Bone marrow (tissue), 2 donors: ENCODE measurements at regions not wholly inside any gene's neighbourhood (a gene's known extent, or its start where the extent isn't known, plus 50 kb on each side); places are given as distances from the start of the nearest gene placed in this dataset.
"Not testable (repeated sequence)": the region's sequence is repeated elsewhere in the genome, so short reads cannot be mapped to it uniquely, and the experiment has no call there.

ENCODE experiments used
- DNase-seq, 2 donors: peaks; one replicate each; lab custom pipeline; 2025; lab: John Stamatoyannopoulos, UW

DNA sequence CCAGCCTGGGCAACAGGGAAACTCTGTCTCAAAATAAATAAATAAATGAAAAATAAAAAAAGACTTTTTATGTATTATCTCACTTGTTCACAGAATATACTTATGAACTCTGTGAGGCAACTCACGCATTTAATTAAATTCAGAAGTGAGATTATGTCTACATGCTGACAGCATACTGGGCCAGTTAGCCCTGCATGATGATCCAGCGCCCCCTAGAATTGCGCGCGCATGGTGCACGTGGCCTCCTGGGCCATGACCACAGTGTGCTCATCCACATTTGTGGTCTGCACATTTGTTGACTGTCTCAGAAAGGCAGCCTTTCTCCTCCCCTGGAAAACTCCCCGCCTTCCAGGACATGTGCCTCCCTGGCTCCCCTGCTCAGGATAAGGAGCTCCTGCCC is 64.8 kb upstream of the METTL9 start:
- DNase-seq = not testable (repeated sequence)

DNA sequence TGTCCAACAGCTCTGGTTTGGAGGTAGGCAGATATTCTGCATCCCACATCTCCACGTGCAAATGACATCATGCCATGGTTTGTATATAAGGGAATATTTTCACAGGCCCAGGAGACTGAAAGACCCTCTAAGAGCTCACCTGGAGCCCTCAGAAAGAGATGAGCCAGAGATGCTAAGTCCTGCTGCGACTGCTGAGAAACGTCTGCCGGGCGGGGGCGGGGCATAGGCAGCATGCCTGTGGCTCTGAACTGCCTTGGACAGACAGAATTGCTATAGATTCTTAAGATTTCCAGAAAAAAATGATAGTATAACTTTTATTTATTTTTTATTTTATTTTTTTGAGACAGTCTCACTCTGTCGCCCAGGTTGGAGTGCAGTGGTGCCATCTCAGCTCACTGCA is 64.2 kb upstream of the METTL9 start:
- not testable (repeated sequence) for DNase-seq

DNA sequence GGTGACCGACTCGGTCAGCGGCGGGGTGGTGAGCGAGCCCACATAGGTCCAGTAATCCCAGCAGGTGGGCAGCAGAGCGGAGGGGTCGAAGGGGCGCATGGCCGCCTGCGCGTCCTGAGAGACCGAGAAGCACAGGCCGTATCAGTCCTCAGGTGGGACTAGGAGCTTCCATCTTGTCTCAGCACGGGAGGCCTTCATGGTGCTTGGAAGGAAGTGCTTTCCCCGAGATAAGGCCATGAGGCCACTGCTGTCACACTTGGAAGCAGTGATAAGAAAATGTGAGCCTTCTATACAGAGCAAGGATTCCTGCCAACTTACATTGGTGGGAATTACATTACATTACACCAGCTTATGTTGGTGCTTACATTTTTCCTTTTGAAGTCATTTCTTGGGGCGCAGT is 62.6 kb upstream of the METTL9 start:
- DNase-seq = not testable (repeated sequence)

DNA sequence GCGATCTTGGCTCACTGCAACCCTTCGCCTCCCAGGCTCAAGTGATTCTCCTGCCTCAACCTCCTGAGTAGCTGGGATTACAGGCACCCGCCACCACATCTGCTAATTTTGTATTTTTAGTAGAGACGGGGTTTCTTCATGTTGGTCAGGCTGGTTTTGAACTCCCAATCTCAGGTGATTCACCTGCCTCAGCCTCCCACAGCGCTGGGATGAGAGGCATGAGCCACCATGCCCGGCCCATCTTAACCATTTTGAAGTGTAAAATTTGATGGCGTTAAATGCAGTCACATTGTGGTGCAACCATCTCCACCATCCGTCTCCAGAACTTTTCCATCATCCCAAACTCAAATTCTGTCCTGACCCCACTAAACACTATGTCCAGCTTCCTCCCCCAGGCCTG is 61.8 kb upstream of the METTL9 start:
- not testable (repeated sequence) for DNase-seq

DNA sequence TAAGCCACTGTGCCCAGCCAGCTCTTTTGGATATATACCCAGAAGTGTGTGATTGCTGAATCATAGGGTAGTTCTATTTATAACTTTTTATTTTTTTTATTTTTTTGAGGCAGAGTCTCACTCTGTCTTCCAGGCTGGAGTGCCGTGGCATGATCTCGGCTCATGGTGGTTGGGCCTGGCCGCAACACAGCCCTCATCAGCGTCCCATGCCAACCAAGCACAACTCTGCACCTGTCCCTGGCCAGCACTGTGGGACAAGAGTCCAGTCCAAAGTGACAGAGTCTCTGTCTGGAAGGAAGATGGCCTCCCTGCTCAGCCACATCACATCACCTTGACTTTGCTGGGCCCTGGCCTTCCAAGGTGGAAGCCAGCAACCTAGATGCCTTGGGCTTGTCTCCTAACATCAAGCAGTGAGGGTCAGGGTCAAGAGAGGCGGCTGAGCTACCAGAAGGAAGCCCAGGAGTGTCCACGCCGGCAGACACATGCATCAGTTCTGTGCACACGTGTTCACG is 60.2 kb upstream of the METTL9 start:
- DNase-seq = not testable (repeated sequence)

DNA sequence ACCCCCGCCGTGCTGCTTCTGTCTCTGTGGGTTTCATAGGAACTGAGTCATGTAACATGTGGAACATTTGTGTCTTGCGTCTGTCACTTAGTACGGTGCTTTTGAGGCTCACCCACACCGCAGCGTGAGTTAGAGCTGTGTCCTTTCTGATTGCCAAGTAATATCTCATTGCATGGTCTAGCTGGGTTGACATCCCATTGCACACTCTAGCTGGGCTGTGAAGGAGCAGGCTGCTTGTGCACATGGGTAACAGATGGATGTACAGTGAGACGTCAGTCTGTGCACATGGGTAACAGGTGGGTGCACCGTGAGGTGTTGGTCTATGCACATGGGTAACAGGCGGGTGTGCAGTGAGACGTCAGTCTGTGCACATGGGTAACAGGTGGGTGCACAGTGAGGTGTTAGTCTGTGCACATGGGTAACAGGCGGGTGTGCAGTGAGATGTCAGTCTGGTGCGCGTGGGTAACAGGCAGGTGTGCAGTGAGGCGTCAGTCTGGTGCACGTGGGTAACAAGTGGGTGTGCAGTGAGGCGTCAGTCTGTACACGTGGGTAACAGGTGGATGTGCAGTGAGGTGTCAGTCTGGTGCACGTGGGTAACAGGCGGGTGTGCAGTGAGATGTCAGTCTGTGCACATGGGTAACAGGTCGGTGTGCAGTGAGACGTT is 58.5 kb upstream of the METTL9 start:
- not testable (repeated sequence) for DNase-seq

DNA sequence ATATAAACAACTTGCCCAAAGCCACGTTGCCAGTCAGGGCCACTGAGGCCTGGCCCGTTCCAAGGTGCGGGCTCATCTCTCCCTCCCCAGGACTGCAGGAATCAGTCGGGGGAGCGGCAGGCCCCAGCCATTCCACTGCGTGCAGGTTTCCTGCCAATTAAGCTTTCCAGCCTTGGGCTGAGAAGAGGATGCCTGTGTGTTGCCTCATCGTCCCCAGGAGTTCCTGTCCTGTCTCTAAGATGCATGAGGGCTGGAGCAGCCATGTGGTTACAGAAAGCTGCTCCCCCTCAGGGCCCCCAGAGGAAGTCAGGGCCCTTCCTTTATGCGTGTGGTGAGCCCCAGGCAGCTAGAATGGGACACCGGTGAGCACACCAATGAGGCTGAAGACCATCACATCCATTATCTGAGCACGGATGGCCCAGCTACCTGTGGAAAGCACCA is 57.7 kb upstream of the METTL9 start:
- DNase-seq = peak in 1 of 2 donors; percentile 50

DNA sequence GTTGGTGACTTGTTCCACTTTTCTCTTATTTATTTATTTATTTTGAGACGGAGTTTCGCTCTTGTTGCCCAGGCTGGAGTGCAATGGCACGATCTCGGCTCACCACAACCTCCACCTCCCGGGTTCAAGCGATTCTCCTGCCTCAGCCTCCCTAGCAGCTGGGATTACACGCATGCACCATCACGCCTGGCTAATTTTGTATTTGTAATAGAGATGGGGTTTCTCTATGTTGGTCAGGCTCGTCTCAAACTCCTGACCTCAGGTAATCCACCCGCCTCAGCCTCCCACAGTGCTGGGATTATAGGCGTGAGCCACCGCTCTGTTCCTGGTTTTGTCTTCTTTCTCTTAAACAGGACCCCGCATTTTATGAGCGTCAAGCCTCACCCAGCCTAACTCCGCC is 57.3 kb upstream of the METTL9 start:
- DNase-seq = not testable (repeated sequence)

DNA sequence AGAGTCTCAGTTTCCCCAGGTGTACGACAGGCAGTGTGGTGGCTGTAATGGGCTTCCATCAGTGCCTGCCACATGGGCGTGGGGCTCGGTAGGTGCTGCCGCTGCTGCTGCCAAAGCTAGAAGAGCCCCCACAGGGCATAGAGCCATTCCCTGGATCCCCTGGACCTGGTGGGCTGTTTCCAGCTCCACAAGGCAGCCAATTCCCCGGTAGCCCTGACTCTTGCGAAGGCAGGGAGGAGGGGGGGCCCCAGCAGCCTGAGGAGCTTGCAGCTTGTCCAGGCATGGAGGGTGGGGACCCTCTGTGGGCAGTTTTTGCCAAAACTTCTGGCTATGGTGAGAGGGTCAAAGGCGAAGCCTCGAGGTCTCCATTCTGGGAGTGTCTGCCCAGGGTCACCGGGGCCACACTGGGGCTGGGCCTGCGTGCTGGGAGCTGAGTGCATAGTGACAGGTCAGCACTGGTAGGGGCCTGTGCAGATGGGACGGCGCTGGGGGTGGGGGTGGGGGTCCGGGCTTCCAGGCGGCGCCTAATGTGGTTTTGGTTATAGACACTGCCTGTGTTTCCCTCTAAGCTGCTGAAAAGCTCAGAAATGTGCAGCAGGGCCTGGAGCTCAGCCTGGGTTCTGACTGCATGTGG is 56.8 kb upstream of the METTL9 start:
- DNase-seq = not testable (repeated sequence)

DNA sequence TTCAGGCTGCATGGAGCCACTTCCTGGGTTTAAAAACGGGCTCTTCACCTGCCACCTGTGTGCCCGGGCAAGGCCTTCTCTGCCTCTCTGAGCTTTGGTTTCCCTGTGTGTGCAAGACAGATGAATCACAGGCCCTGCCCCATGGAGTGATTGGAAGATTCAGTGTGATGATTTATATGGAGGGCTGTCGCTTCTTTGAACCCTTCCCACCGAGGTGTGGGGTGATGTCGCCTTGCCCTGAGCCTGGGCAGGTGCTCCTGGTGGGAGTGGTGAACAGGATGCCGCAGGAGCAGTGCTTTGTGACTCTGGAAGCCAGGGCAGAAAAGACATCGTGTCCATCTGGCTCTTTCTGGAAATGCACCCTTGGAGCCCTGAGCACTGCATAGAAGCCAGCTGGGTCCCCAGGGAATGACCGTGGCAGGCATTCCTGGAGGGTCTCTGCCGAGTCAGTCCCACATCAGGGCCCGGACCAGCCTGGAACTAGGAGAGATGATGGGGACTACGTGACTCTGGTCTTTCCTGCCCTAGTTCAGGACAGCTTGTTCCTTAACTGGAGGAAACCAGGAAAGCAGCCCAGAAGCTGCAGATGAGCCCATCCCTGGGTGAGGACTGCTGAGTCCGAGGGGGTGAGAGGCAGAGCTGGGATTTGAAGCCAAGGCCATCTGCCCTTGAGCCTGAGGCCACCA is 56.1 kb upstream of the METTL9 start:
- DNase-seq = not testable (repeated sequence)

DNA sequence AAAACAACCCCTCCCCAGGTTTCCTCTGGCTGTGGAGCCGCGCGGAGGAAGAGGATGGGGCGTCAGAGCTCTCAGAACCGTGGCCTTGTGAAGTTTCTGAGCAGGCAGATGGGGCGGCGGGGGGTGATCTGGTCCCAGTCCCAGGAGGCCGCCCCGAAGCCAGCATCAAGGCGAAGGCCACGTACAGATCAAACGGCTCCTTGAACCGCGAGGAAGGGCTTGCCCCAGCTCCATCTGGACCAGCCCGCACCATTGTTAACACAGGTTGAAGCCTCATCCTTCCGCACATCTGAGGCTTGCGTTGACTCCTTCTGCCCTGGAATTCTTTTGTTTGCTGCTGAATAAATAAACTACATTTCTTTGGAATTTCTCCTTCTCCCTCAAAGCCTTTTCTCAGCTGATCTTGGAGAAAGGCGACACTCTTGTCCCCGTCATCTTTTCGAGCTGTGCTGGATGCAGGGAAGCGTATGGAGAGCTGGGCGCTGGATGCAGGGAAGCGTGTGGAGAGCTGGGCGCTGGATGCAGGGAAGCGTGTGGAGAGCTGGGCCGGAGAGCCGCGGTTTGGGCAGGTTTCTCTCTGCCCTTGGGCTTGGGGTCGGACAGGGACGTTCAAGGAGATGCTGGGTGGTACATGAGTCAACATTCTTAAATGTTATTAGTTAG is 53.6 kb upstream of the METTL9 start:
- not testable (repeated sequence) for DNase-seq

DNA sequence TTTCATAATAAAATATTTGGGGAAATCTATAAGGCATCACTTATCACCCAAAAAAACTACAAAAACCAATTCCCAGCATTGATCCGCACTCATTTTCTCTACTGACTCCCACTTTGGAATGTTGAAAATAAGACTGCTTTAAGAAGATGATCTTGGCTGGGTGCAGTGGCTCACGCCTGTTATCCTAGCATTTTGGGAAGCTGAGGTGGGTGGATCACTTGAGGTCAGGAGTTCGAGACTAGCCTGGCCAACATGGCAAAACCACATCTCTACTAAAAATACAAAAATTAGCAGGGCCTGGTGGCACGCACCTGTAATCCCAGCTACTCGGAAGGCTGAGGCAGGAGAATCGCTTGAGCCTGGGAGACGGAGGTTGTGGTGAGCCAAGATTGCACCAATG is 50.0 kb upstream of the METTL9 start:
- not testable (repeated sequence) for DNase-seq
